SJSA1 (cell line): ENCODE measurements at regions not wholly inside any gene's neighbourhood (a gene's known extent, or its start where the extent isn't known, plus 50 kb on each side); places are given as distances from the start of the nearest gene placed in this dataset.

Experiments used
- DNase-seq, 2 experiments: peaks; one replicate each; pipeline ENCODE4 v3.0.0-alpha.2; 2015 to 2020; ENCODE audit warnings: low spot score in 2 of 2, low read depth in 1 of 2
- H3K27ac ChIP-seq: fragments of 250-450 bp; sonication (Bioruptor Pico); 2 replicates; pipeline ENCODE4 v1.5.1; 2020; ENCODE audit warnings: mild to moderate bottlenecking, moderate library complexity
- H3K27me3 ChIP-seq: fragments of 250-450 bp; sonication (Bioruptor Pico); replicated peaks from 2 replicates; pipeline ENCODE4 v1.5.1; 2020; ENCODE audit warnings: mild to moderate bottlenecking, moderate library complexity
- H3K36me3 ChIP-seq: fragments of 250-450 bp; sonication (Bioruptor Pico); 2 replicates; pipeline ENCODE4 v1.5.1; 2020; ENCODE audit warnings: mild to moderate bottlenecking
- H3K4me1 ChIP-seq: fragments of 250-450 bp; sonication (Bioruptor Pico); replicated peaks from 2 replicates; pipeline ENCODE4 v1.6.1; 2021; ENCODE audit warnings: mild to moderate bottlenecking
- H3K4me3 ChIP-seq: fragments of 250-450 bp; sonication (Bioruptor Pico); 2 replicates; pipeline ENCODE4 v1.5.1; 2020; ENCODE audit warnings: mild to moderate bottlenecking
- H3K9me3 ChIP-seq: fragments of 250-450 bp; sonication (Bioruptor Pico); replicated peaks from 2 replicates; pipeline ENCODE4 v1.5.1; 2020; ENCODE audit warnings: mild to moderate bottlenecking

DNA sequence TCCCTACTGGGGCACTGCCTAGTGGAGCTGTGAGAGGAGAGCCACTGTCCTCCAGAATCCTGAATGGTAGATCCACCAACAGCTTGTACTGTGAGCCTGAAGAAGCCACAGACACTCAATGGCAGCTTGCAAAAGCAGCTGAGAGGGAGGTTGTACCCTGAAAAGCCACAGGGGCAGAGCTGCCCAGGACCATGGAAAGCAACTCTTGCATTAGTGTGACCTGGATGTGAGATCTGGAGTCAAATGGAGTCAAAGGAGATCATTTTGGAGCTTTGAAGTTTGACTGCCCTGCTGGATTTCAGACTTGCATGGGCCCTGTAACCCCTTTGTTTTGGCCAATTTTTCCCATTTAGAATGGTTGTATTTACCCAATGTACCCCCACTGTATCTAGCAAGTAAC is 871.4 kb upstream of the PRMT6 start:
- Histone ChIP-seq H3K27ac (no peak overlapping the region), H3K4me3 (no peak overlapping the region)
- no peak for DNase-seq

DNA sequence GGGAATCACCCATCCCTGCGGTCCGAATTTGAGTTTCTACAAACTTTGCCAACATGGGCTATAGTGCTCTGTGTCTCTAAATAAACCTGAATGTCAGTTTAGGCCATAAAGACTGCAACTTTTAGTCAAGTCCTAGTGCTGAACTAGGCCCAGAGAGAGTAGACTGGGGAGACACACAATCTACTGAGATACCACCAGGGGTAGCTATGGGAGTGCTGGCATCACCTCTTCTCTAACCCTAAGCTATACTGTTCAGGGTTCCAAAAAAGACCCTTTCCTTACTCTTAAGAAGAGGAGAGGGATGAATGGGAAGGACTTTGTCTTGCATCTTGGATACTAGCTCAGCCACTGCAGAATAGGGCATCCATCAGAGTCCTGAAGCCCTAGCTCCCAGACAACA is 866.7 kb upstream of the PRMT6 start:
- Histone ChIP-seq H3K4me3 (no peak overlapping the region), H3K36me3 (no peaks in the 10 kb centered on the region), H3K9me3 (peaks cover 2% of the 10 kb centered on the region; the same call in 1 of the 2 replicates), H3K27me3 (no peaks in the 10 kb centered on the region), H3K4me1 (no peaks in the 10 kb centered on the region), H3K27ac (no peak overlapping the region)
- no peak for DNase-seq

More for the DNA sequence above, 871.4 kb upstream of the PRMT6 start:
- no peaks in the 10 kb centered on the region for H3K27me3 ChIP-seq
- H3K9me3 ChIP-seq: peaks cover 7% of the 10 kb centered on the region
- no peaks in the 10 kb centered on the region for H3K36me3 ChIP-seq
- H3K4me1 ChIP-seq: no peaks in the 10 kb centered on the region

- Histone ChIP-seq H3K4me3 (no peak overlapping the region), H3K27ac (no peak overlapping the region), H3K9me3 (0 out of 2 replicates have a peak, but pooled peaks cover 2% of the 10 kb centered on the region), H3K27me3 (no peaks in the 10 kb centered on the region), H3K4me1 (no peaks in the 10 kb centered on the region), H3K36me3 (no peaks in the 10 kb centered on the region)
- DNase-seq: no peak
Measured at GRCh38 chr1:106194206-106194605, 862.3 kb upstream of the PRMT6 start.

DNA sequence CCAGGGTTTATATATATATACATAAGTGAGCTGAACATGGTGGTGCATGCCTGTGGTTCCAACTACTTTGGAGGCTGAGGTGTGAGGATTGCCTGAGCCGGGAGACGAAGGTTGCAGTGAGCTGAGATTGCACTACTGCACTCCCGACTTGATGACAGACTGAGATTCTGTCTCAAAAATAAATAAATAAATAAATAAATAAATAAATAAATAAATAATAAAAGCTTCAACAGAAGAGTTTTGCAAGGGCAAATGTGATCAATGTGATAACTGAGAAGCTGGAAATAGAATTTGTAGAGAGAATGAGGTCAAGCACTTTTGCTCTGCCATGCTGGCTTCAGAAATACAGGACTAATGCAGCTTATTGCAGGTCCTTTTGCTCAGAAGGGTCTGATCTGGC is 855.8 kb upstream of the PRMT6 start:
- Histone ChIP-seq H3K4me3 (no peak overlapping the region), H3K27ac (no peak overlapping the region), H3K27me3 (no peaks in the 10 kb centered on the region), H3K36me3 (no peaks in the 10 kb centered on the region), H3K4me1 (no peaks in the 10 kb centered on the region), H3K9me3 (no peaks in the 10 kb centered on the region)
- no peak for DNase-seq

DNA sequence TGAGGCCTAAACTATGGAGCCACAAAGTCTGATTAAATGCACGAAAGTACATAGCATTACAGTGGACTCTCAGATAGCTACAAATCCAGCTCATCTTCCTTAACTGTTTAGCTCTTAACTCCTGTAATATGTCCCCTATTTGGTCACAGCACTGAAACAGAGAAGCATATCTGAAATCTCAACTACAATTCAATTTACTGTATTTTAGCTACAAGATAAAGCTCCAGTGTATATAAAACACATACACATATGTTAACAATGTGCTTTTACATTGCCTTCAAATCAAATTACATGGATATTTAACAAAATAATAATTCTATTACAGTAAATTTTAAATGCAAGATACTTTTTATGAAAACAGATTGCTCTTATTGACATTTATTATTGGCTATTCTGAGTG is 849.3 kb upstream of the PRMT6 start:
- no peak overlapping the region for H3K4me3 ChIP-seq
- no peaks in the 10 kb centered on the region for H3K9me3 ChIP-seq
- no peak for DNase-seq
- H3K36me3 ChIP-seq: no peaks in the 10 kb centered on the region
- H3K27ac ChIP-seq: no peak overlapping the region
- H3K27me3 ChIP-seq: no peaks in the 10 kb centered on the region
- no peaks in the 10 kb centered on the region for H3K4me1 ChIP-seq

GRCh38 chr1:106217765-106218164 is 838.7 kb upstream of the PRMT6 start:
- no peak for DNase-seq
- Histone ChIP-seq H3K27me3 (no peaks in the 10 kb centered on the region), H3K4me3 (no peak overlapping the region), H3K27ac (no peak overlapping the region), H3K4me1 (no peaks in the 10 kb centered on the region), H3K36me3 (no peaks in the 10 kb centered on the region), H3K9me3 (0 out of 2 replicates have a peak, but pooled peaks cover 3% of the 10 kb centered on the region)

DNA sequence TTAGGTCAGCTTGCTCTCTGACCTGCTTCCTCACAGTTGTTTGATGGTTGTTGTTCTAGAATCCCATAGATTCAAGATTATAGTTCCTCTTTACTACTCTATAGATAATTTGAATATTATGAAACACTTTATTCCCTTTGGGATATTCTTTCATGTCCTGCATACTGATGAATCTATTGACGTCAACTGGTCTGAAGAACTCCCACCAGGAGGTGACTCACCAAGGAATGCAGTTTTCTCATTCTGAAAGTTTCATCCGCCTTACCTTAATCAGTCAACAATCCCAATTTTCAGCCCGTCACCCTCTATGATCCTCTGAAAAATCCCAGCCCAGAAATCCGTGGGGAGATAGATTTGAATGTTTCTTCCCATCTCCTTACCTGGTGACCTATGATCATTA is 834.1 kb upstream of the PRMT6 start:
- Histone ChIP-seq H3K27ac (no peak overlapping the region), H3K36me3 (no peaks in the 10 kb centered on the region), H3K4me3 (no peak overlapping the region), H3K27me3 (no peaks in the 10 kb centered on the region), H3K9me3 (no peaks in the 10 kb centered on the region), H3K4me1 (no peaks in the 10 kb centered on the region)
- DNase-seq: no peak

GRCh38 chr1:106223213-106223612 is 833.3 kb upstream of the PRMT6 start:
- H3K4me3 ChIP-seq: no peak overlapping the region
- H3K9me3 ChIP-seq: no peaks in the 10 kb centered on the region
- no peaks in the 10 kb centered on the region for H3K4me1 ChIP-seq
- H3K36me3 ChIP-seq: no peaks in the 10 kb centered on the region
- no peak for DNase-seq
- no peaks in the 10 kb centered on the region for H3K27me3 ChIP-seq
- no peak overlapping the region for H3K27ac ChIP-seq

DNA sequence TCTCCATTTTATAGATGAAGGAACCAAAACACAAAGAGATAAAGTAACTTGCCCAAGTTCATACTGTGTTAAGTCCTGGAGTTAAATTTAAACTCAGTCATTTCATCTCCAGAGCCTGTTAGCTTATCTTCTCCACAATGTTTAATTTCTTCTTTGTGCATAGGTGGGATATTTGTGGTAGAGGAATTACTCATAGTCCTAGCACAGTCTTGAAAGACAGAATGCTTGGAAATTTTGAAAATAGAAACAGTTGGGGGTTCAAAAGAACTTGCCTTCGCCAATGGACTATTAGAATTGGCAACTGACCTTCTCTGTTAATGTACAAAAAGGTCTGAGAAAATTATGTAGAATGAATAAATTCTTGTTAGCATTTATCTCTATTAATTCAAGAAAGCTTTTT is 832.0 kb upstream of the PRMT6 start:
- Histone ChIP-seq H3K4me3 (no peak overlapping the region), H3K27ac (no peak overlapping the region), H3K36me3 (no peaks in the 10 kb centered on the region), H3K27me3 (no peaks in the 10 kb centered on the region), H3K9me3 (no peaks in the 10 kb centered on the region), H3K4me1 (no peaks in the 10 kb centered on the region)
- no peak for DNase-seq

DNA sequence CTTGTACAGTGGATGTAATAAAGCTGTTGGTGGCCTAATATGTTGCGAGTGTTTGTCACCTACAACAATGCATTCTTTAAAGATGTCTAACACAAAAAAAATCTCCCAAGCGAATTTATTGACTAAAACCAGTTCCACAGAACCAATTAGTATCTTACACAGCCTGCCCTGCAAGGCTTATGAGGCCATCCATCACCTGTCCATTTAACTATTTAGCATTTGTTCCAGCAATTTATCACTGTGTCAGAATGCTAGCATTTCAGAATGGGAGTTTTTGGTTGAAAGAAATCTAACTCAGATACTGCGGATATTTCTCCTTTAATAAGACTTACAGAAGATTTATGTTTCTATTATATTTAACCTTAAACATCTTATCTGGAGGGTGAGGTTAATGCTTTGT is 831.1 kb upstream of the PRMT6 start:
- H3K36me3 ChIP-seq: no peaks in the 10 kb centered on the region
- H3K9me3 ChIP-seq: no peaks in the 10 kb centered on the region
- H3K4me1 ChIP-seq: no peaks in the 10 kb centered on the region
- no peak overlapping the region for H3K4me3 ChIP-seq
- DNase-seq: no peak
- no peaks in the 10 kb centered on the region for H3K27me3 ChIP-seq
- no peak overlapping the region for H3K27ac ChIP-seq

DNA sequence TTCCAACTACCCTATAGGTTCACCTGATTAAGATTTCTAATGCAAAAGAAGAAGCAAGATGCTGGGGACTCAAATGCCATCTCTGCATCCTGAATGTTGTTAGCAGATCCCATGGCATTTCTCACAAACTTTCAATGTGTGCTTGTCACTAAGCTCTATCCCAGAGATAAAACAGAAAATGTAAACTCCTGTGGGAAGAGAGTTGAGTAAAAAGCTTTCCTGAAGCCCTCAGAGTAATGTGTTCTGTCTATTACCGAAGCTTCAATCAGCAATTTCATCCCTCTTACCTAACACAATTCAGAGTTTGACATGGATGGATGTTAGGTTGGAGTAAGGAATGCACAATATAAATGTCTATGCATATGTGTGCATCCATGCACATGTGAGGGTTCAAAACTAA is 829.9 kb upstream of the PRMT6 start:
- Histone ChIP-seq H3K27me3 (no peaks in the 10 kb centered on the region), H3K4me1 (no peaks in the 10 kb centered on the region), H3K4me3 (no peak overlapping the region), H3K9me3 (no peaks in the 10 kb centered on the region), H3K27ac (no peak overlapping the region), H3K36me3 (no peaks in the 10 kb centered on the region)
- DNase-seq: no peak

GRCh38 chr1:106232128-106232527 is 824.3 kb upstream of the PRMT6 start:
- Histone ChIP-seq H3K27me3 (no peaks in the 10 kb centered on the region), H3K4me1 (no peaks in the 10 kb centered on the region), H3K4me3 (no peak overlapping the region), H3K36me3 (no peaks in the 10 kb centered on the region), H3K9me3 (no peaks in the 10 kb centered on the region; the same call in 1 of the 2 replicates), H3K27ac (no peak overlapping the region)
- no peak for DNase-seq

- no peaks in the 10 kb centered on the region for H3K27me3 ChIP-seq
- no peak for DNase-seq
- H3K36me3 ChIP-seq: no peaks in the 10 kb centered on the region
- H3K9me3 ChIP-seq: no peaks in the 10 kb centered on the region; the same call in 1 of the 2 replicates
- H3K4me1 ChIP-seq: no peaks in the 10 kb centered on the region
- H3K27ac ChIP-seq: no peak overlapping the region
- H3K4me3 ChIP-seq: no peak overlapping the region
Measured at GRCh38 chr1:106233511-106233910, 823.0 kb upstream of the PRMT6 start.

GRCh38 chr1:106249365-106249764 is 807.1 kb upstream of the PRMT6 start:
- Histone ChIP-seq H3K27ac (no peak overlapping the region), H3K9me3 (no peaks in the 10 kb centered on the region), H3K27me3 (no peaks in the 10 kb centered on the region), H3K4me1 (no peaks in the 10 kb centered on the region), H3K36me3 (no peaks in the 10 kb centered on the region), H3K4me3 (no peak overlapping the region)
- DNase-seq: no peak

DNA sequence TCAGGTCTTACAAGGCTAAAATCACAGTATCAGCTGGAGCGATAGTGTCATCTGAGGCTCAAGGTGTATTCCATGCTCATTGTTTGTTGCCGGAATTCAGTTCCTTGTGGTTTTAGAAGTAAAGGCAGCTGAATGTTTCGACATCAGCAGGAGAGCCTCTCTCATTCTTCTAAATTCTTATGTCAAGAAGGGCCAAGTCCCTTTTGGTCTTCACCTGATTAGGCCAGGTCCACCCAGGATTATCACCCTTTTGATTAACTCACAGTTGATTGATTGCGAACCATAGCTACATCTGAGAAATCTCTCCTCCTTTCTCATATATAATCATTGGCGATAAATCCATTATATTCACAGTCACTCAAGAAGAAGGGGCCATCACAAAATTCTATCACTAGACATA is 806.7 kb upstream of the PRMT6 start:
- no peaks in the 10 kb centered on the region for H3K27me3 ChIP-seq
- no peak overlapping the region for H3K4me3 ChIP-seq
- H3K9me3 ChIP-seq: no peaks in the 10 kb centered on the region
- no peak for DNase-seq
- no peaks in the 10 kb centered on the region for H3K4me1 ChIP-seq
- H3K27ac ChIP-seq: no peak overlapping the region
- H3K36me3 ChIP-seq: no peaks in the 10 kb centered on the region
